DOHH2 (cell line): ENCODE measurements at regions not wholly inside any gene's neighbourhood (a gene's known extent, or its start where the extent isn't known, plus 50 kb on each side); places are given as distances from the start of the nearest gene placed in this dataset.

Experiments
- H3F3A ChIP-seq: fragments of 200-600 bp; sonication (generic), shearing (Covaris generic); 2 replicates; pipeline ENCODE4 v1.6.0; 2016; ENCODE audit warnings: antibody characterized with exemption, mild to moderate bottlenecking; ENCODE audit not compliant: control insufficient read depth, insufficient read depth
- H3K27ac ChIP-seq: fragments of 200-600 bp; sonication (generic); 2 replicates; pipeline ENCODE4 v1.5.1; 2014; ENCODE audit warnings: low read depth, mild to moderate bottlenecking, low read length, moderate library complexity
- H3K27me3 ChIP-seq: fragments of 200-600 bp; sonication (generic); 2 replicates; pipeline ENCODE4 v1.6.1; 2014; ENCODE audit warnings: mild to moderate bottlenecking, low read length, mixed read lengths; ENCODE audit not compliant: control insufficient read depth
- H3K36me3 ChIP-seq: fragments of 200-600 bp; sonication (generic); 2 replicates; pipeline ENCODE4 v1.6.1; 2014; ENCODE audit warnings: mild to moderate bottlenecking, low read length, moderate library complexity, mixed read lengths; ENCODE audit not compliant: control insufficient read depth
- H3K4me1 ChIP-seq: fragments of 200-600 bp; sonication (generic); 2 replicates; pipeline ENCODE4 v1.6.1; 2014; ENCODE audit warnings: mild to moderate bottlenecking, low read length, mixed read lengths; ENCODE audit not compliant: control insufficient read depth
- H3K4me2 ChIP-seq: fragments of 200-600 bp; sonication (generic); 2 replicates; pipeline ENCODE4 v1.6.0; 2014; ENCODE audit warnings: mild to moderate bottlenecking, low read length, moderate library complexity
- H3K4me3 ChIP-seq: fragments of 200-600 bp; sonication (generic); 2 replicates; pipeline ENCODE4 v1.5.1; 2014; ENCODE audit warnings: mild to moderate bottlenecking, low read length, mixed read lengths
- H3K79me2 ChIP-seq: fragments of 200-600 bp; sonication (generic); 2 replicates; pipeline ENCODE4 v1.6.1; 2014; ENCODE audit warnings: mild to moderate bottlenecking, low read length, mixed read lengths; ENCODE audit not compliant: control insufficient read depth
- H3K9me2 ChIP-seq: fragments of 200-600 bp; sonication (generic); replicated peaks from 2 replicates; pipeline ENCODE4 v1.6.1; 2014; ENCODE audit warnings: mild to moderate bottlenecking, low read length, mixed read lengths; ENCODE audit not compliant: control insufficient read depth
- H3K9me3 ChIP-seq: fragments of 200-600 bp; sonication (generic); 2 replicates; pipeline ENCODE4 v1.6.1; 2014; ENCODE audit warnings: antibody characterized with exemption, low read length, mixed read lengths; ENCODE audit not compliant: control insufficient read depth, insufficient read depth
- H4K20me1 ChIP-seq: fragments of 200-600 bp; sonication (generic); 2 replicates; pipeline ENCODE4 v1.6.0; 2014; ENCODE audit warnings: low read depth, mild to moderate bottlenecking, antibody characterized with exemption, low read length, moderate library complexity; ENCODE audit not compliant: control insufficient read depth, insufficient read depth
- EZH2phosphoT487 ChIP-seq: fragments of 200-600 bp; sonication (generic); IDR thresholded peaks from 2 replicates; pipeline ENCODE4 v1.6.1; 2017; ENCODE audit warnings: borderline replicate concordance, mild to moderate bottlenecking, antibody characterized with exemption, low read length, moderate library complexity, mixed read lengths
- TF ChIP-seq, protein P1 (sequence below): fragments of 200-600 bp; sonication (generic); IDR thresholded peaks from one replicate; pipeline ENCODE4 v1.5.1; 2014; ENCODE audit warnings: antibody characterized with exemption, mild to moderate bottlenecking, low read depth, low read length; ENCODE audit not compliant: poor library complexity, severe bottlenecking

DNA sequence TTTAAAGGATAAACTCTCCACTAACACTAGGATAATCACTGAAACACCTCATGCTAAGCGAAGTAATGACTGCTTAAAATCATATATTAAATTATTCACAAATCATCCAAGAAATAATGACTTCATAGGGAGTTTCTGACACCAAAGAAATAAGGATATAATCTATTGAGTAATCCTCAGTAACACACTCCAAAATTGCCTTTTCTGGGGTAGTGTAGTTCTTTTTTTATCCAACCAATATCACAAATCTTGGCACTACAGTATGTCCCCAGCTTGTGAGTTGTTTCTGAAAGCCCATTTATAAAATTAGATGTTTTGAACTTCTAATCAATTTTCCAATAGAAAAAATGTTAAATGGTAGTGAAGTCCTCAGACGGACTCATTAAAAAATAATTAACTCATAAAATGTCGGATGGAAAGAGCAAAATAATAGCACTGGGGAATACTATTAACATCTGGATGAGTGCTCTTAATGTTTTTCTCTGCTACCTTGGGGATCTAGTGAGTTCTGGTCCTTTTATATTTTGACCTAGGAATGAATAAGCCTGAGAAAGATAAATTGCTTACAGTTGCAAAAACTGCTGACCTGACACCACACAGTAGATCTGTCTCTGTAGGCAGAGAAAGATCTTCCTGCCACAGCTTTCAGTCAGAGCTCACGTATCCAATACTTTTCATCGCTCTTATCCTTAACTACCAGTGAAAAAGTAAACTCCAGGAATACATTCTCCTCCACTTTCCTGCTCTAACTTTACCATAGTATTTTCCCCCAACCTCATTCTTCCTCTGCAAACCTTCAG lies 618.5 kb upstream of the ANKRD30A start:
- no peaks in the 10 kb centered on the region for H3K4me1 ChIP-seq
- H3F3A ChIP-seq, result no peaks in the 10 kb centered on the region
- no peaks in the 10 kb centered on the region for H3K27me3 ChIP-seq
- H4K20me1 ChIP-seq, result no peaks in the 10 kb centered on the region
- no peaks in the 10 kb centered on the region for H3K36me3 ChIP-seq
- H3K27ac ChIP-seq, result no peak overlapping the region
- H3K9me3 ChIP-seq, result no peaks in the 10 kb centered on the region
- H3K4me3 ChIP-seq, result no peak overlapping the region
- H3K9me2 ChIP-seq, result no peaks in the 10 kb centered on the region
- no peaks in the 10 kb centered on the region for H3K79me2 ChIP-seq
- H3K4me2 ChIP-seq, result no peak overlapping the region
- TF ChIP-seq, protein P1, sequence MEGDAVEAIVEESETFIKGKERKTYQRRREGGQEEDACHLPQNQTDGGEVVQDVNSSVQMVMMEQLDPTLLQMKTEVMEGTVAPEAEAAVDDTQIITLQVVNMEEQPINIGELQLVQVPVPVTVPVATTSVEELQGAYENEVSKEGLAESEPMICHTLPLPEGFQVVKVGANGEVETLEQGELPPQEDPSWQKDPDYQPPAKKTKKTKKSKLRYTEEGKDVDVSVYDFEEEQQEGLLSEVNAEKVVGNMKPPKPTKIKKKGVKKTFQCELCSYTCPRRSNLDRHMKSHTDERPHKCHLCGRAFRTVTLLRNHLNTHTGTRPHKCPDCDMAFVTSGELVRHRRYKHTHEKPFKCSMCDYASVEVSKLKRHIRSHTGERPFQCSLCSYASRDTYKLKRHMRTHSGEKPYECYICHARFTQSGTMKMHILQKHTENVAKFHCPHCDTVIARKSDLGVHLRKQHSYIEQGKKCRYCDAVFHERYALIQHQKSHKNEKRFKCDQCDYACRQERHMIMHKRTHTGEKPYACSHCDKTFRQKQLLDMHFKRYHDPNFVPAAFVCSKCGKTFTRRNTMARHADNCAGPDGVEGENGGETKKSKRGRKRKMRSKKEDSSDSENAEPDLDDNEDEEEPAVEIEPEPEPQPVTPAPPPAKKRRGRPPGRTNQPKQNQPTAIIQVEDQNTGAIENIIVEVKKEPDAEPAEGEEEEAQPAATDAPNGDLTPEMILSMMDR, result no peak
- TF ChIP-seq EZH2phosphoT487, result no peak

DNA sequence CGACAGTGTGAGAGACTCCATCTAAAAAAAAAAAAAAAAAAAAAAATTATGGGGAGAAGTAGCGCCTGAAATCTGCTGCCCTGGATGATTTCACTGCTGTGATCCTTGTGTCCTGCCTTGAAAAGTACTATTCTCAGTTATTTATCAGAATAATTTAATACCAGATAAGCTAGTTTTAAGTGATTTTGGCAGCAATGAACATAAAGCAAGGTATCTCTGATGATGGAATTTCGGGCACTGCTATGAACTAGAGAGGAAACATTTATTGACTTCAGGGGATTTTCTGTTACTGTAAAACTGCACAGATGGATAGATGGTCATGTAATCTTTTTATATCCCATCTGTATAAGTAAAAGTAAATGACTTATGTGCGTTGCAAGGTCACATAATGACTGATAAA lies 619.1 kb upstream of the ANKRD30A start:
- TF ChIP-seq, protein P1, result no peak
- TF ChIP-seq EZH2phosphoT487, result no peak
- H3K27ac ChIP-seq, result no peak overlapping the region

DNA sequence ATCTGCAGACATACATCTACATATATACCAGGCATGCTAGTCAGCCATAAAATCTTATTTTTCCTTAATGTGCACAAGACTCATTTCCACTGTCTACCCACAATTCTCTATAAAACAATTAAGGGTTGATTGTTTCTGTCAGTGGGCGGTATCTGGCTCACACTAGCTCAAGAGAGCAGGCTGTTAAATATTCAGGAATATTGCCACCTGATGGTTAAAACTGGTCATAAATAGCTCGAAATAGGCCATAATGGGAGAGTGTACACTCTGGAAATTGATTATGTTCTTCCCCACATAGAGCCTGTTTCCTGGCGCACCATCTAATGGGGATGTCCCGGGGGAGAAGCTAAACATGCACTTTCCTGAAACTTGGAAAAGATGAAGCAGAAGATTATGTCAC lies 620.6 kb upstream of the ANKRD30A start:
- Histone ChIP-seq H3K4me2 (no peak overlapping the region), H3K79me2 (no peaks in the 10 kb centered on the region), H3K9me3 (no peaks in the 10 kb centered on the region), H3K36me3 (no peaks in the 10 kb centered on the region), H3F3A (no peaks in the 10 kb centered on the region), H3K4me3 (no peak overlapping the region), H3K27me3 (no peaks in the 10 kb centered on the region), H3K4me1 (no peaks in the 10 kb centered on the region), H4K20me1 (no peaks in the 10 kb centered on the region), H3K27ac (no peak overlapping the region), H3K9me2 (no peaks in the 10 kb centered on the region)
- no peak for TF ChIP-seq EZH2phosphoT487
- TF ChIP-seq, protein P1, result no peak

More for the DNA sequence above, 619.1 kb upstream of the ANKRD30A start:
- no peaks in the 10 kb centered on the region for H3F3A ChIP-seq
- no peaks in the 10 kb centered on the region for H4K20me1 ChIP-seq
- no peaks in the 10 kb centered on the region for H3K36me3 ChIP-seq
- H3K4me3 ChIP-seq, result no peak overlapping the region
- no peaks in the 10 kb centered on the region for H3K9me2 ChIP-seq
- H3K4me2 ChIP-seq, result no peak overlapping the region
- H3K4me1 ChIP-seq, result no peaks in the 10 kb centered on the region
- no peaks in the 10 kb centered on the region for H3K79me2 ChIP-seq
- H3K27me3 ChIP-seq, result no peaks in the 10 kb centered on the region
- H3K9me3 ChIP-seq, result no peaks in the 10 kb centered on the region
